HEK293 (cell line): ENCODE measurements at regions not wholly inside any gene's neighbourhood (a gene's known extent, or its start where the extent isn't known, plus 50 kb on each side); places are given as distances from the start of the nearest gene placed in this dataset.

ENCODE experiments used
- SP2 ChIP-seq: fragments of 450-650 bp; formaldehyde crosslinking; IDR thresholded peaks from 2 replicates; pipeline ENCODE4 v1.5.1; 2016; ENCODE audit warnings: missing biosample characterization, missing genetic modification characterization
- SP7 ChIP-seq: fragments of 450-650 bp; formaldehyde crosslinking; IDR thresholded peaks from 2 replicates; pipeline ENCODE4 v1.5.1; 2016; ENCODE audit warnings: missing biosample characterization, missing genetic modification characterization
- ZNF121 ChIP-seq: fragments of 450-650 bp; formaldehyde crosslinking; IDR thresholded peaks from 2 replicates; pipeline ENCODE4 v1.5.1; 2016; ENCODE audit warnings: missing biosample characterization, missing genetic modification characterization
- ZNF48 ChIP-seq: fragments of 450-650 bp; formaldehyde crosslinking; IDR thresholded peaks from 2 replicates; pipeline ENCODE4 v1.5.1; 2016; ENCODE audit warnings: missing biosample characterization, missing genetic modification characterization
- ZNF600 ChIP-seq: fragments of 450-650 bp; formaldehyde crosslinking; IDR thresholded peaks from 2 replicates; pipeline ENCODE4 v1.5.1; 2016; ENCODE audit warnings: missing biosample characterization, missing genetic modification characterization
- ZNF658 ChIP-seq: fragments of 450-650 bp; formaldehyde crosslinking; IDR thresholded peaks from 2 replicates; pipeline ENCODE4; 2016; ENCODE audit warnings: missing biosample characterization, missing genetic modification characterization
- ZSCAN30 ChIP-seq: fragments of 450-650 bp; IDR thresholded peaks from 2 replicates; pipeline ENCODE4 v1.5.1; 2018; ENCODE audit warnings: missing biosample characterization, mild to moderate bottlenecking, missing genetic modification characterization, moderate library complexity
- TF ChIP-seq, protein P1 (sequence below): fragments of 450-650 bp; formaldehyde crosslinking; IDR thresholded peaks from 2 replicates; pipeline ENCODE4 v1.5.1; 2016; ENCODE audit warnings: missing biosample characterization, missing genetic modification characterization
- TF ChIP-seq, protein P2 (sequence below): fragments of 450-650 bp; formaldehyde crosslinking; IDR thresholded peaks from 2 replicates; pipeline ENCODE4 v1.5.1; 2016; ENCODE audit warnings: missing biosample characterization, missing genetic modification characterization
- TF ChIP-seq, protein P3 (sequence below): IDR thresholded peaks from 2 replicates; pipeline ENCODE4 v1.6.1; 2011; ENCODE audit warnings: mild to moderate bottlenecking, low read depth, low read length, borderline replicate concordance
- TF ChIP-seq, protein P4 (sequence below): fragments of 450-650 bp; formaldehyde crosslinking; conservative IDR thresholded peaks from 2 replicates; pipeline ENCODE4 v1.5.1; 2016; ENCODE audit warnings: low read depth, missing biosample characterization, missing genetic modification characterization
- TF ChIP-seq, protein P5 (sequence below): sonication (generic); formaldehyde crosslinking; IDR thresholded peaks from 2 replicates; pipeline ENCODE4 v1.8.1; 2022; ENCODE audit warnings: mild to moderate bottlenecking, moderate library complexity, missing genetic modification reagents

DNA sequence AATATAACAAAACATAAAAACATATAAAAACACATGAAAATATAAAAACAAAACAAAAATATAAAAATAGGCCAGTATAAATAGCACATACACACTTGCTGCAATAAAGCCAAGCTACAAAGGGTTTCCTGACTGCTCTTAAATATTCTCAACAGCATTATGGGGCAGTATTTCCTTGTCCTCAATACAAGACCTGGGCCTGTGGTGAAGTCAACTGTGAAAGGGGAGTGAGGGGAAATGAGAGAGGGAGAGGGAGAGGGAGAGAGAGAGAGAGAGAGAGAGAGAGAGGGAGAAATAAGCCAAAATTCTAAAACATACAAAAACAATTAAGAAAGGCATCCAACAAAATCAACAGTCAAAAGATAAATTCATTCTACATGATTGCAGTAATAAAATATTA lies 82.6 kb upstream of the NEDD4L start:
- TF ChIP-seq, protein P1, sequence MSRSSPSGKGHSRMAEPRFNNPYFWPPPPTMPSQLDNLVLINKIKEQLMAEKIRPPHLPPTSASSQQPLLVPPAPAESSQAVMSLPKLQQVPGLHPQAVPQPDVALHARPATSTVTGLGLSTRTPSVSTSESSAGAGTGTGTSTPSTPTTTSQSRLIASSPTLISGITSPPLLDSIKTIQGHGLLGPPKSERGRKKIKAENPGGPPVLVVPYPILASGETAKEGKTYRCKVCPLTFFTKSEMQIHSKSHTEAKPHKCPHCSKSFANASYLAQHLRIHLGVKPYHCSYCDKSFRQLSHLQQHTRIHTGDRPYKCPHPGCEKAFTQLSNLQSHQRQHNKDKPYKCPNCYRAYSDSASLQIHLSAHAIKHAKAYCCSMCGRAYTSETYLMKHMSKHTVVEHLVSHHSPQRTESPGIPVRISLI = no peak
- TF ChIP-seq, protein P2, sequence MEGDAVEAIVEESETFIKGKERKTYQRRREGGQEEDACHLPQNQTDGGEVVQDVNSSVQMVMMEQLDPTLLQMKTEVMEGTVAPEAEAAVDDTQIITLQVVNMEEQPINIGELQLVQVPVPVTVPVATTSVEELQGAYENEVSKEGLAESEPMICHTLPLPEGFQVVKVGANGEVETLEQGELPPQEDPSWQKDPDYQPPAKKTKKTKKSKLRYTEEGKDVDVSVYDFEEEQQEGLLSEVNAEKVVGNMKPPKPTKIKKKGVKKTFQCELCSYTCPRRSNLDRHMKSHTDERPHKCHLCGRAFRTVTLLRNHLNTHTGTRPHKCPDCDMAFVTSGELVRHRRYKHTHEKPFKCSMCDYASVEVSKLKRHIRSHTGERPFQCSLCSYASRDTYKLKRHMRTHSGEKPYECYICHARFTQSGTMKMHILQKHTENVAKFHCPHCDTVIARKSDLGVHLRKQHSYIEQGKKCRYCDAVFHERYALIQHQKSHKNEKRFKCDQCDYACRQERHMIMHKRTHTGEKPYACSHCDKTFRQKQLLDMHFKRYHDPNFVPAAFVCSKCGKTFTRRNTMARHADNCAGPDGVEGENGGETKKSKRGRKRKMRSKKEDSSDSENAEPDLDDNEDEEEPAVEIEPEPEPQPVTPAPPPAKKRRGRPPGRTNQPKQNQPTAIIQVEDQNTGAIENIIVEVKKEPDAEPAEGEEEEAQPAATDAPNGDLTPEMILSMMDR (tag by site-specific recombination) = no peak
- TF ChIP-seq, protein P3, sequence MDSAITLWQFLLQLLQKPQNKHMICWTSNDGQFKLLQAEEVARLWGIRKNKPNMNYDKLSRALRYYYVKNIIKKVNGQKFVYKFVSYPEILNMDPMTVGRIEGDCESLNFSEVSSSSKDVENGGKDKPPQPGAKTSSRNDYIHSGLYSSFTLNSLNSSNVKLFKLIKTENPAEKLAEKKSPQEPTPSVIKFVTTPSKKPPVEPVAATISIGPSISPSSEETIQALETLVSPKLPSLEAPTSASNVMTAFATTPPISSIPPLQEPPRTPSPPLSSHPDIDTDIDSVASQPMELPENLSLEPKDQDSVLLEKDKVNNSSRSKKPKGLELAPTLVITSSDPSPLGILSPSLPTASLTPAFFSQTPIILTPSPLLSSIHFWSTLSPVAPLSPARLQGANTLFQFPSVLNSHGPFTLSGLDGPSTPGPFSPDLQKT = no peak
- TF ChIP-seq ZNF658 (tag by site-specific recombination) (no peak), ZNF121 (tag by site-specific recombination) (no peak), ZNF48 (tag by site-specific recombination) (no peak), ZNF600 (no peak), SP2 (tag by site-specific recombination) (no peak), ZSCAN30 (no peak), SP7 (tag by site-specific recombination) (no peak)
- TF ChIP-seq, protein P4, sequence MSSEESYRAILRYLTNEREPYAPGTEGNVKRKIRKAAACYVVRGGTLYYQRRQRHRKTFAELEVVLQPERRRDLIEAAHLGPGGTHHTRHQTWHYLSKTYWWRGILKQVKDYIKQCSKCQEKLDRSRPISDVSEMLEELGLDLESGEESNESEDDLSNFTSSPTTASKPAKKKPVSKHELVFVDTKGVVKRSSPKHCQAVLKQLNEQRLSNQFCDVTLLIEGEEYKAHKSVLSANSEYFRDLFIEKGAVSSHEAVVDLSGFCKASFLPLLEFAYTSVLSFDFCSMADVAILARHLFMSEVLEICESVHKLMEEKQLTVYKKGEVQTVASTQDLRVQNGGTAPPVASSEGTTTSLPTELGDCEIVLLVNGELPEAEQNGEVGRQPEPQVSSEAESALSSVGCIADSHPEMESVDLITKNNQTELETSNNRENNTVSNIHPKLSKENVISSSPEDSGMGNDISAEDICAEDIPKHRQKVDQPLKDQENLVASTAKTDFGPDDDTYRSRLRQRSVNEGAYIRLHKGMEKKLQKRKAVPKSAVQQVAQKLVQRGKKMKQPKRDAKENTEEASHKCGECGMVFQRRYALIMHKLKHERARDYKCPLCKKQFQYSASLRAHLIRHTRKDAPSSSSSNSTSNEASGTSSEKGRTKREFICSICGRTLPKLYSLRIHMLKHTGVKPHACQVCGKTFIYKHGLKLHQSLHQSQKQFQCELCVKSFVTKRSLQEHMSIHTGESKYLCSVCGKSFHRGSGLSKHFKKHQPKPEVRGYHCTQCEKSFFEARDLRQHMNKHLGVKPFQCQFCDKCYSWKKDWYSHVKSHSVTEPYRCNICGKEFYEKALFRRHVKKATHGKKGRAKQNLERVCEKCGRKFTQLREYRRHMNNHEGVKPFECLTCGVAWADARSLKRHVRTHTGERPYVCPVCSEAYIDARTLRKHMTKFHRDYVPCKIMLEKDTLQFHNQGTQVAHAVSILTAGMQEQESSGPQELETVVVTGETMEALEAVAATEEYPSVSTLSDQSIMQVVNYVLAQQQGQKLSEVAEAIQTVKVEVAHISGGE (tag by site-specific recombination) = no peak
- TF ChIP-seq, protein P5, sequence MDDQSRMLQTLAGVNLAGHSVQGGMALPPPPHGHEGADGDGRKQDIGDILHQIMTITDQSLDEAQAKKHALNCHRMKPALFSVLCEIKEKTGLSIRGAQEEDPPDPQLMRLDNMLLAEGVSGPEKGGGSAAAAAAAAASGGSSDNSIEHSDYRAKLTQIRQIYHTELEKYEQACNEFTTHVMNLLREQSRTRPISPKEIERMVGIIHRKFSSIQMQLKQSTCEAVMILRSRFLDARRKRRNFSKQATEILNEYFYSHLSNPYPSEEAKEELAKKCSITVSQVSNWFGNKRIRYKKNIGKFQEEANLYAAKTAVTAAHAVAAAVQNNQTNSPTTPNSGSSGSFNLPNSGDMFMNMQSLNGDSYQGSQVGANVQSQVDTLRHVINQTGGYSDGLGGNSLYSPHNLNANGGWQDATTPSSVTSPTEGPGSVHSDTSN (CRISPR knock-in tag) = no peak
